ENCODE measurements at regions not wholly inside any gene's neighbourhood (a gene's known extent, or its start where the extent isn't known, plus 50 kb on each side); places are given as distances from the start of the nearest gene placed in this dataset.
"Not testable (repeated sequence)": the region's sequence is repeated elsewhere in the genome, so short reads cannot be mapped to it uniquely, and the experiment has no call there.

- no peak for DNase-seq
Measured at GRCh38 chr12:72168851-72169250, 103.3 kb upstream of the TRHDE start.

- no peak for DNase-seq
Measured at GRCh38 chr12:72173974-72174373, 98.2 kb upstream of the TRHDE start.

GRCh38 chr12:72178244-72178643, 93.9 kb upstream of the TRHDE start:
- no peak for DNase-seq

GRCh38 chr12:72178871-72179270, 93.3 kb upstream of the TRHDE start:
- DNase-seq = no peak

- DNase-seq = no peak
Measured at GRCh38 chr12:72179841-72180240, 92.3 kb upstream of the TRHDE start.

GRCh38 chr12:72184971-72185533, 87.1 kb upstream of the TRHDE start:
- not testable (repeated sequence) for DNase-seq

- no peak for DNase-seq
Measured at GRCh38 chr12:72189266-72189665, 82.9 kb upstream of the TRHDE start.

GRCh38 chr12:72191761-72192160, 80.4 kb upstream of the TRHDE start:
- DNase-seq = no peak

- DNase-seq = no peak
Measured at GRCh38 chr12:72197790-72198189, 74.4 kb upstream of the TRHDE start.

- DNase-seq = no peak
Measured at GRCh38 chr12:72201457-72201856, 70.7 kb upstream of the TRHDE start.

- DNase-seq = no peak
Measured at GRCh38 chr12:72203764-72204335, 68.3 kb upstream of the TRHDE start.

- DNase-seq = no peak
Measured at GRCh38 chr12:72207079-72207478, 65.1 kb upstream of the TRHDE start.

- no peak for DNase-seq
Measured at GRCh38 chr12:72207486-72208409, 64.4 kb upstream of the TRHDE start.

- DNase-seq = no peak
Measured at GRCh38 chr12:72209086-72209485, 63.1 kb upstream of the TRHDE start.

GRCh38 chr12:72214163-72214562, 58.0 kb upstream of the TRHDE start:
- DNase-seq = no peak

GRCh38 chr12:72215287-72215686, 56.9 kb upstream of the TRHDE start:
- not testable (repeated sequence) for DNase-seq

- no peak for DNase-seq
Measured at GRCh38 chr12:72219937-72220336, 52.2 kb upstream of the TRHDE start.

Data from NCI-H1417 treated with DMSO at 0.1 percent for 48 hours (cell line).